ENCODE measurements at regions not wholly inside any gene's neighbourhood (a gene's known extent, or its start where the extent isn't known, plus 50 kb on each side); places are given as distances from the start of the nearest gene placed in this dataset.
"Not testable (repeated sequence)": the region's sequence is repeated elsewhere in the genome, so short reads cannot be mapped to it uniquely, and the experiment has no call there.

DNA sequence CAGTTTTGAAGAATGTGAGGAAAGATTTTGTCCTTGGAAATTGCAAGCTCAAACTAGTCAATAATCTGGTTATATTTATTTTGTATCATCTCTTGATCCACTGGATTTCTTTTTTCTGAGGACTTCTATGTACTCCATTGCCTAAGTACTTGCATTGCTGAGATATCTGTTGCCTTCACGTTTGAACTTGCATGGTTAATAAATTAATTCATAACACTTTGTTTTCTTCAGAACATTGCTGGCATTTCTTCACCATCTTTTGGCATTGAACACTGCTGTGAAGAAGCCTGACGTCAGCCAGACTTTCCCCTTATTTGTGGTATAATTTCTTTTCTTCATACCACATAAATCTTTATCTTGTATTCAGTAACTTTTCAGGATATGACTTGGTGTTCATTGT is 246.0 kb upstream of the KIF2A start:
- DNase-seq = no peak

- DNase-seq = no peak
Measured at GRCh38 chr5:62065050-62065449, 241.0 kb upstream of the KIF2A start.

DNA sequence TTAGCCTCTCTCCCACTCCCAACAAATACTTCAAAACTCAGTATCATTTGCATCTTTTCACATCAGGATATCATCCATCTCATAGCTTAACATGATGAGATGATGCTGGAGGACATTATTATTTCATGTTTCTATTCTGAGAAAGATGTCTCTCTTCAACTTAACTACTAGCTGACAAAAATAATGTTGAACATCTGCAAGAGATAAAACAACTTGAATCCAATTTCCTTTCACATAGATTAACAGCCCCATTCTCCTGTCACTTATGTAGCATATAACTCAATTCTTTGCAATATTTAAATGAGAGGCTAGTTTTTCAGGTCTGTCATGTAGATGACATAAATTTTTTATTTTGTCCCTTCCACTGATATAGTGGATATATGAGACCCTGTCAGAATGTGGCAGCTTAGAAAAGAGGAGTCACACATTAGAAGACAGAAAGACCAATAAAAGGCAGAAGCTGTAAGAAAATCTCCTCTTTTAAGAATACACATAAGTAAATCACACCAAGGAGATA is 239.2 kb upstream of the KIF2A start:
- DNase-seq = no peak

- no peak for DNase-seq
Measured at GRCh38 chr5:62068554-62068953, 237.5 kb upstream of the KIF2A start.

- no peak for DNase-seq
Measured at GRCh38 chr5:62077387-62077786, 228.6 kb upstream of the KIF2A start.

DNA sequence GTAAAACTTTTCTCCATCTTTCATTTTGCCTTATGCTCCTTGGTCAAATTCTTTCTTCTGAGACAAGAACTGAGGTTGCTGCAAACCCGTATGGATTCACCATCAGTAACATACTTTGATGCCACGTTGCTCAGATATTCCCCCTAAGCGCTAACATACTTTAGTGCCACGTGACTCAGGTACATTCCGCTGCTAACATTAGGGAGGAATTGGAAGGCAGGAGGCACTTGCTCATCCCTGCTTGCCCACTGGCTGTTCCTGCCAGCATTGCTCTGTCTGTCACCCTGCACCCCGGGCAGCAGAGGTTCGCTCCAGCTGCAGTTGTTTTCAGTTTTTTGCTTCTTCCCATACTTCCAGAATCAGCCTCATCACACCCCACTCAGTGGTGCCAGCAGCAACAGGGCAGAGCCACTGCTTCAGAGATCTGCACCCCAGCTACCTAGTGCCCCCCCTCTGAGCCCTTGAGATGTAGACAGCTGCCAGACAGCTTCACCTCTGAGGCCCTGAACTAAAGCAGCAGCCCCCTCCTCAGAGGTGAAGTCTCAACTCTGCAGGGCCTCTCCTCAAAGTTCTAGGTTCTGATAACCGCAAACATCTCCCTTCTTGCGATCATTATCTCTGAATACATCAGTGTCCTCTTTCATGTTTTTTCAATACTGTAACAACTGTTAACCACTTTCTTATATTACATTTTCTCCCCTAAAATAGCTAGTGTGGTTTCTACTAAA is 228.0 kb upstream of the KIF2A start:
- no peak for DNase-seq

DNA sequence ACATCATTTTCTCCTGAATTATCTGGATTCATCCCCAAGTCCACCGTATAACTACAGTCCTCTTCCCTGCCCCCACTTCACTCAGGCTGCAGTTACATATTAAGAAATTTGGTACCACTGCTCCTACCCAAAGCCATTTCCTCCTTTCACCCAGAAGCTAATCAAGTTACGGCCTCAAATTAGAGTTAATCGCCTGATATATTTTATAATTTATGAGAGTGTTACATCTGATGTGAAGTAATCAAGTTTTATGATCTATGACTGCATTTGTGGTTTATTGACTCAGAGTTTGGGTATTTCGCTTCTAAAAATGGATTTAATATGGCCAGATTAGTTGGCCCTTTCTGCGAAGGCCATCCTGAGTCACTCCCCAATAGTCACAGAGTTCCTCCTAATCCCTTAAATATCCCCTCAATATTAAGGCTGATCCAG is 223.6 kb upstream of the KIF2A start:
- no peak for DNase-seq

DNA sequence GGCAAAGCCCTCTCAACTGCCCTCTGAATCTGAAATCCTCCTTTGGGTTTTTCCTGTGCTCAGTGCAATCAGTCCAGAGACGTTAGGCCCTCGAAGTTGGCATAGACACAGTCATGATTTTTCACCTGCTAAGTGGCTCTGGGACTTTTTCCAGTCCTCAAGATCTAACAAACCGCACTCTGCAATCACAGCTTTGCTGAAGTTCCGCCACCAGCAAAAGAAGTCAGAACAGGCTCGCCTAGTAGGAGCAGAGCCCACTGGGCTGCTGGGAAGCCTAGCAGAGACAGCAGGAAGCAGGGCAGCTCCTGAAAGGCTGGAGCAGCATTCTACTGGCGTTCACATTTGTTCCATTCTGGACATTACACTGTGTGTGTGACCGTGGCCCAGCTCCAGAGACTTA is 222.8 kb upstream of the KIF2A start:
- DNase-seq = no peak

GRCh38 chr5:62083661-62084060 is 222.3 kb upstream of the KIF2A start:
- no peak for DNase-seq

- no peak for DNase-seq
Measured at GRCh38 chr5:62084391-62084790, 221.6 kb upstream of the KIF2A start.

DNA sequence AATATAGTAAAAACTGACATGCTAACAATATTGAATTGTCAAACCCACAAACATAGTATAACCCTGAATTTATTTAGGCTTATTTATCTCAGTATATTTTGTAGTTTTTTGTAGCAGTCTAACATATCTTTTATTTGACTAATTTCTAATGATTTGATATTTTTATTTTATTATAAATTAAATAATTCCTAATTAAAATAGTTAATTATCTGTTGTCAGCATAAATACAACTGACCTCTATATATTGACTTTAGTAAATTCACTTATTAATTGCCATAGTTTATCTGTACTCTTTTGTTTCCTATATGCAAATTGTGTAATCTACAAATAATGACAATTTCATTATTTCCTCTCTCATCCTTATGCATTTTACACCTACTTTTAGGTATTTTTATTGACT is 215.1 kb upstream of the KIF2A start:
- no peak for DNase-seq

DNA sequence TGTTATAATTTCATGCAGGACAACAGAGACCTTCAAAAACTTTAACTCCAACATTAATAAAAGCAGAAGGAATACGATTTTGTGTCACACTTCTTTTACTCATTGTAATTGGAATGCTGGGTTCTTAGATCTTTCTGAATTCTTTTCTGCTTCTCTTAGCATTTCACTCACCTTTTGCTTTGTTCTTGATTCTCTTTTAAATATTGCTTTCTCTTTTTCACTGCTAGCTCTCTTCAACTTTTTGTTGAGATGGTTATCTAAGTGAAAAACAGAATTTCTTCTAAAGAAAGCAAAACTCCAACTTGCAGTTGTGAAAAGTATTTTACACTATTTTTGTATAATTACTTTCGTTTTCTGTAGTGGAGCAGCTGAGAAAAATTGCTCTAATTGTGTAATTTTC is 212.6 kb upstream of the KIF2A start:
- no peak for DNase-seq

DNA sequence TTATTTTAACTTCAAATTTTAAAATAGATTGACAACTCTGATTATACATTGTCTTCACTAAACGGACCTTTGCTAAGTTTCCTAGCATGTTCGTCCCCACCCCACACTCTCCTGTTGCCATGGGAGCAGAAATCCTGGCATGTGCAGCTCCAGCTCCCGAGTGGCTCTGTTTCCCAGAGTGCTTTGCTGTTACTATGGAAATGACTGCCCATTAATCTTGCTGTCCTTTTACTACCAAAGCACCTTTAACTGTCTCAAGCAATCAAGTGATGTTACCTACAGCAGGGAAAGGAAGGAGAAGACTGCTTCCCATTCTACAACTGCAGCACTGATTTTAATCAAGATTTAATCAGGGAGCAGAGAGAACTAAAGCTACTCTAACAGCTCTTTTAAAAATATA is 212.0 kb upstream of the KIF2A start:
- peak; percentile 59 for DNase-seq

DNA sequence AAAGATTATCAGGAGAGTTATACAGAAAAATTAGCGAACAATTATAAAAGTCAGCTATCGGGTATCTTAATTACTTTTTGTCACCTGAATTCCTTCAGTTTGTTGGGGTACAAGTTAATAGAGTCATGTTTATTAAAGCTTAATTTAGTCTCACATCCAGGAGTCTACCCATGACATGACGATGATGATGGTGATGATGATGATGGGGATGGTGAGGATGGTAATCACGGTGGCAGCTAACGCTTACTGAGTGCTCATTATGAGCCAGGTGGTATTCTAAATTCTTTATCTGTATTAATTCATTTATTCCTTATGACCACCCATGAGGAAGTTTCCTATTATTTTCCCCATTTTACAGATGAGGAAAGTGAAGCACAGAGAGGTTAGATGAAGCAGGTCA is 208.6 kb upstream of the KIF2A start:
- DNase-seq = no peak

DNA sequence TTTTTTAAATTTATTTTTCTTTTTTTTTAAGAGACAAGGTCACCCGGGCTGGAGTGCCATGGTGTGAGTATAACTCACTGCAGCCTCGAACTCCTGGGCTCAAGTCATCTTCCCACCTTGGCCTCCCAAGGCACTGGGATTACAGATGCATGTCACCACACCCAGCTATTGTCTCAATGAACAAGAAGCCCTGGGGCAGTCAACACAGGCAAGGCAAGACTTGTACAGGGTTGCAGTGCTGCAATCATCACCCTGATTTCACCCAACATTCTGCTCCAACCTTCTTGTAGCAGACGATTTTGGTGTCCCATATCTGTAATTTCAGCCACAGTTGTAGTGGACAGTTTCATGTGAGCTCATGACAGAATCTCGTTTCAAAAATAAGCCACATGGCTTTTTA is 205.8 kb upstream of the KIF2A start:
- DNase-seq = no peak

DNA sequence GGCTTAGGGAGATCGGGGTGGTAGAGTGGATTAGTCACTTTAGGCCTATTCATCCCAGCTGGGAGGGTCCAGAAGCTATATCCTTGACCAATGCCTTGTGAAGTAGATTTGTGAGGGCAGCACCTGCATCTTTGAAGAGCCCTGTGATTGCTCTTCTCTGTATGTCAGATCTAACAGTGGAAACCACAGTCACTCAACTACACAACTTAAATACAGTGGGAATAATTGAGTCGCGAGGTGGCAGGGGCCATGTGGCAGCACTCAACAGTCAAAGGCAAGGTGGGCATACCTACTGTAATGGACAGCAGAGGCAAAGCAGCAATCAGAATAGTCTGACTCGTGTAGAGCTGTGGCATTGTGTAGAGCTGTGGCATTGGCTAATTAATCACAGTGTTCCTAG is 202.1 kb upstream of the KIF2A start:
- DNase-seq = not testable (repeated sequence)

DNA sequence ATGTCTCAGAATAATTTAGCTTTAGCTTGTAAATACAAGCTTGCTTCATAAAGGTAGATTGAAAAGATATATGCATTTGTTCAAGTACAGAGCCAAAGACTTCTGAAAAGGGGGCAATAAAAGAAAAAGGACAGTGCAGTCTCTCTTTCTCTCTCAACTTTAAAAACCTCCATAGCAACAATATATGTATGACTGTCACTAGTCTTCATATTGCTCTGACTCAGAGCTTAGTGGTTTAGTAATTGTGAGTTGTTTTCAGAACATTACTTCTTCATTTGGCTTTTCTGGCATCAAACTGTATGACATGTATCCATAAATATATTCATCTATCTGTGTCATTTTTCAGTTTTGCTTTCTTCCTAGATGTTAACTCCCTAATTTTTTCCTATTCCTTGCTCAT is 194.6 kb upstream of the KIF2A start:
- DNase-seq = no peak

GRCh38 chr5:62112689-62113228 is 193.2 kb upstream of the KIF2A start:
- no peak for DNase-seq

- no peak for DNase-seq
Measured at GRCh38 chr5:62115014-62115413, 191.0 kb upstream of the KIF2A start.

DNA sequence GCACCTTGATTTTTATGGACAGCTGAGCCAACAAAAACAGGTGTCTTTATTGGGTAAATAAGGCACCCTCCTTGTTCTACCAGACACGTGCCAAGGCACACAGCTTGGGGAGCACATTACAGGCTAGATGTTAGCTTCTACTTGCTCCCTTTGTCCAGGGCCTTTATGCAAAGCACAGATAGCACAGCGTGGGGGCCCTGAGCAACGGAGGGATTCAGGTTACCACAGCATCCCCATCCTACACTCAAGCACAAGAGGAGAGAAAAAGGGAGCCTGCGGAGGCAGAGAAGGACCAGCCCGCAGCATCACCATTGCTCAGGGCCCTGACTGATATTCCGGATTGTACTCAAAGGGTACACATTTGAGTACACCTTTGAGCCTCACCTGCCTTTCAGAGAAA is 181.7 kb upstream of the KIF2A start:
- DNase-seq = no peak

GRCh38 chr5:62126090-62126489 is 179.9 kb upstream of the KIF2A start:
- DNase-seq = no peak

- no peak for DNase-seq
Measured at GRCh38 chr5:62127098-62127736, 178.8 kb upstream of the KIF2A start.

GRCh38 chr5:62130107-62130506 is 175.9 kb upstream of the KIF2A start:
- DNase-seq = no peak

DNA sequence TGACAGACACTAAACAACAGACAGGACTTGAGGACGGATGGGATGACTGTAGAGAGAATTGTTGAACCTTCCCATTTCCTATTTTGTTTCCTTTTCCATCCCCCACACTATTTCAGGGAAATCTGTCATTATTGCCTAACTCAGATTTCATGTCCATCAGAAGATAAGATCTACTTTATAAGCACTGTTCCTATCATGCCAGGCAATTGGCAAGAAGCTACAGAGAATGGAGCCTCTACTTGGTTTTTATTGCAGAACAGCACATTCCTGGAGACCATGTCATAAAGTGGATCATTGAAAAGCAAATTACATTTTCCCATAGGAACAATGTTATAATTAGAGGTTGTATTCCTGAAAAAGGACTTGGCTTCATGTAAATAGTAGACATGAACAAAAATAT is 173.7 kb upstream of the KIF2A start:
- DNase-seq = no peak
